ENCODE measurements at regions not wholly inside any gene's neighbourhood (a gene's known extent, or its start where the extent isn't known, plus 50 kb on each side); places are given as distances from the start of the nearest gene placed in this dataset.
"Not testable (repeated sequence)": the region's sequence is repeated elsewhere in the genome, so short reads cannot be mapped to it uniquely, and the experiment has no call there.

DNA sequence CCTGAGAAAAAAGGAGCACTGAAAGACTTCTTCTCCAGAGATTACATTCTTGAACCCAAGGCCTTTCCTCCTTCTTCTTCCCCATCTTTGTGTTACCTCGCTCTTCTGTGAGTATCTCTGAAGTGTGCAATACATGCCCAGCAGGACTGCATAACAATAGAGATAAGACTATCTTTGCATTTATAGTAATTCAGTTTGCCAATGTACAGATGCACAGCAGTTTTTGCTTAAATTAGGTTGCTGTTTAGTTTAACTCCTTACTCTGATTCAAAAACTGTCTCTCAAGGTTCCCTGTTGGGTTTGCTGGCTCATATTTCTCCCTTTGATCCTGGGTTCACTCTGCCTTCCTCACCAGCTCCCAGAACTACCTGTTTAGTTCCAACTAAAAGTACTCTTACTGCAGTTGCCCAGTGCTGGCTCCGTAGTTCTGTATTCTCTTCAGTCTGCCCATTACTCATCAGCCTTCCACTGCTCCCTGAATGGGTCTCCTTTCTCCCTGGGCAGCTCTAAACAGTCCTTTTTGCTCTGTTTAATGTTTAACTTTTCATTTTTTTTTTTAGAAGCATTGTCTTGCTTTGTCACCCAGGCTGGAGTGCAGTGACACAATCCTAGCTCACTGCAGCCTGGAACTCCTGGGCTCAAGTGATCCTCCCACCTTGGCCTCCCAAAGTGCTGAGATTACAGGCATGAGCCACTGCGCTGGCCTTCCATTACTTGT lies 180.6 kb upstream of the CAND1 start:
- no peak for DNase-seq
- Histone ChIP-seq H3K36me3 (no peaks in the 10 kb centered on the region), H3K27me3 (peaks cover 4% of the 10 kb centered on the region), H3K4me1 (no peaks in the 10 kb centered on the region), H3K9me3 (no peaks in the 10 kb centered on the region), H3K4me3 (no peak overlapping the region), H3K27ac (no peak overlapping the region)
- no peak for TF ChIP-seq POLR2AphosphoS5 (IDR thresholded peaks at IDR 0.05)
- TF ChIP-seq POLR2A (IDR thresholded peaks at IDR 0.05) = no peak
- TF ChIP-seq, protein P1, sequence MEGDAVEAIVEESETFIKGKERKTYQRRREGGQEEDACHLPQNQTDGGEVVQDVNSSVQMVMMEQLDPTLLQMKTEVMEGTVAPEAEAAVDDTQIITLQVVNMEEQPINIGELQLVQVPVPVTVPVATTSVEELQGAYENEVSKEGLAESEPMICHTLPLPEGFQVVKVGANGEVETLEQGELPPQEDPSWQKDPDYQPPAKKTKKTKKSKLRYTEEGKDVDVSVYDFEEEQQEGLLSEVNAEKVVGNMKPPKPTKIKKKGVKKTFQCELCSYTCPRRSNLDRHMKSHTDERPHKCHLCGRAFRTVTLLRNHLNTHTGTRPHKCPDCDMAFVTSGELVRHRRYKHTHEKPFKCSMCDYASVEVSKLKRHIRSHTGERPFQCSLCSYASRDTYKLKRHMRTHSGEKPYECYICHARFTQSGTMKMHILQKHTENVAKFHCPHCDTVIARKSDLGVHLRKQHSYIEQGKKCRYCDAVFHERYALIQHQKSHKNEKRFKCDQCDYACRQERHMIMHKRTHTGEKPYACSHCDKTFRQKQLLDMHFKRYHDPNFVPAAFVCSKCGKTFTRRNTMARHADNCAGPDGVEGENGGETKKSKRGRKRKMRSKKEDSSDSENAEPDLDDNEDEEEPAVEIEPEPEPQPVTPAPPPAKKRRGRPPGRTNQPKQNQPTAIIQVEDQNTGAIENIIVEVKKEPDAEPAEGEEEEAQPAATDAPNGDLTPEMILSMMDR (IDR thresholded peaks at IDR 0.05) = no peak
- TF ChIP-seq EP300 (IDR thresholded peaks at IDR 0.05; ENCODE audit: low read depth) = no peak
- WGBS, 2 donors (ENCODE audit: low coverage in 1 of 2) = 56 to 76% methylated on average over 3 of the region's 3 CpGs
- in situ Hi-C loops (cut with MboI; ENCODE audit: low pct_ligation_motif_present in 1 of 4, low pct_unique_long_range_greater_than_20kb in 1 of 4, low sequenced_read_pairs in 3 of 4) = no loop called here
- intact Hi-C loops (cut with DNase I; ENCODE audit: low total_unique reads) = no loop called here

DNA sequence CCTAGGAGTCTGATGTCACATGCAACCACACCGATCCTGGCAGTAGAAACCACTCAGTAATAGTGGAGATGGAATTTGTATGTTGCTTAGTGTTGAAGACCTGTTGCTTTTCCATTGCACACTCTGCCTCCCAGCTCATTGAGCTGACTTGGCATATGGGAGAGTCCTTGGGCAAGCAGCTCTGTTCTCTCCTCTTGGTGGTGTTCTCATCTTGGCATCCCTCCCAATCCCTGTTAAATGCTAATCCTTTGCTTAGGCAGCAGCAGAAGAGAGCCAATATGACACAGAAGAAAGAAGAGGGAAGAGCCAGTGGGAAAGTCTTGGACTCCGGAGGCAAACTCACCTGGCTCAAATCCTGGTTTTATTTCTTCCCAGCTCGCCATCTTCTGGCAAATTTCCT lies 178.0 kb upstream of the CAND1 start:
- H3K27ac ChIP-seq = no peak overlapping the region
- in situ Hi-C loops (cut with MboI; ENCODE audit: low pct_ligation_motif_present in 1 of 4, low pct_unique_long_range_greater_than_20kb in 1 of 4, low sequenced_read_pairs in 3 of 4) (no loop called here), intact Hi-C loops (cut with DNase I; ENCODE audit: low total_unique reads) (no loop called here)
- H3K4me1 ChIP-seq = no peaks in the 10 kb centered on the region
- WGBS, 2 donors (ENCODE audit: low coverage in 1 of 2) = 45 to 57% methylated on average over 2 to 3 of the region's 3 CpGs
- TF ChIP-seq, protein P1 (IDR thresholded peaks at IDR 0.05) = no peak
- TF ChIP-seq POLR2AphosphoS5 (IDR thresholded peaks at IDR 0.05) (no peak), EP300 (IDR thresholded peaks at IDR 0.05; ENCODE audit: low read depth) (no peak), POLR2A (IDR thresholded peaks at IDR 0.05) (no peak)
- no peak overlapping the region for H3K4me3 ChIP-seq
- H3K9me3 ChIP-seq = no peaks in the 10 kb centered on the region
- H3K36me3 ChIP-seq = no peaks in the 10 kb centered on the region
- no peak for DNase-seq
- no peaks in the 10 kb centered on the region for H3K27me3 ChIP-seq

DNA sequence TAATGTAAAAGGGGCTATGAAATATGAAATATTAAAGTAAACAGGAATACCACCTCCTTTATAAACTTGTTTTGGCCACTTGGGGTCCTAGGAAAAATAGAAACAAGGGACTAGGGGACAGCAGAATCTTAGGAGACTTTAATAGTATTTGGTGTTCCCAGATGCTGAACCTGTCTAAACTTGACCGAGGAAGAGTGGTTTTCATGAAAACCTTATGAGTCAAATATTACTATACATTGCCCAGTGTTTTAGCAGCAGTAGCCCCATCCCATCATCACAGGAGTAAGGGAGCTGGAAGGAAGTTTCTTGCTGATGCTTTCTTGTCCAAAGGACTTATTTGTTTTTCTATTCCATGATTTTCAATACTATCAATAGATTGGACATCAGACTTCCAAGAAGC lies 177.5 kb upstream of the CAND1 start:
- Histone ChIP-seq H3K36me3 (no peaks in the 10 kb centered on the region), H3K4me3 (no peak overlapping the region), H3K4me1 (no peaks in the 10 kb centered on the region), H3K27me3 (no peaks in the 10 kb centered on the region), H3K27ac (no peak overlapping the region), H3K9me3 (no peaks in the 10 kb centered on the region)
- WGBS, 2 donors (ENCODE audit: low coverage in 1 of 2) = 57 to 88% methylated on average over 1 of the region's 1 CpG
- TF ChIP-seq POLR2AphosphoS5 (IDR thresholded peaks at IDR 0.05) (no peak), EP300 (IDR thresholded peaks at IDR 0.05; ENCODE audit: low read depth) (no peak), POLR2A (IDR thresholded peaks at IDR 0.05) (no peak)
- TF ChIP-seq, protein P1 (IDR thresholded peaks at IDR 0.05) = no peak
- DNase-seq = no peak
- in situ Hi-C loops (cut with MboI; ENCODE audit: low pct_ligation_motif_present in 1 of 4, low pct_unique_long_range_greater_than_20kb in 1 of 4, low sequenced_read_pairs in 3 of 4) (no loop called here), intact Hi-C loops (cut with DNase I; ENCODE audit: low total_unique reads) (no loop called here)

DNA sequence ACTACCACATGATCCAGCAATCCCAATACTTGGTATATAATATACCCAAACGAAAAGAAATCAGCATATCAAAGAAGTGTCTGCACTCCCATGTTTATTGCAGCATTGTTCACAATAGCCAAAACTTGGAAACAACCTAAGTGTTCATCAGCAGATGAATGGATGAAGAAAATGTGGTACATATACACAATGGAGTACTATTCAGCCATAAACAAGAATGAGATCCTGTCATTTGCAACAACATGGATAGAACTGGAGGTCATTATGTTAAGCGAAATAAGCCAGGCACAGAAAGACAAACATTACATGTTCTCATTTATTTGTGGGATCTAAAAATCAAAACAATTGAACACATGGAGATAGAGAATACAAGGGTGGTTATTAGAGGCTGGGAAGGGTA lies 176.2 kb upstream of the CAND1 start:
- 72% methylated on average over 2 of the region's 2 CpGs for WGBS, 2 donors (ENCODE audit: low coverage in 1 of 2)

More for the DNA sequence above, 176.2 kb upstream of the CAND1 start:
- H3K27me3 ChIP-seq; H3K9me3 ChIP-seq; in situ Hi-C loops (cut with MboI; ENCODE audit: low pct_ligation_motif_present in 1 of 4, low pct_unique_long_range_greater_than_20kb in 1 of 4, low sequenced_read_pairs in 3 of 4); H3K4me1 ChIP-seq; H3K27ac ChIP-seq; H3K4me3 ChIP-seq; intact Hi-C loops (cut with DNase I; ENCODE audit: low total_unique reads); DNase-seq; H3K36me3 ChIP-seq: not testable (repeated sequence)

Measured in transverse colon (tissue), 4 donors.